Vagina (tissue), 2 donors: ENCODE measurements at regions not wholly inside any gene's neighbourhood (a gene's known extent, or its start where the extent isn't known, plus 50 kb on each side); places are given as distances from the start of the nearest gene placed in this dataset.

Experiments used
- CTCF ChIP-seq, 3 experiments: fragments of 450-650 bp in 2 of 3; fragments of 200-600 bp in 1 of 3; sonication (generic) in 1 of 3; IDR thresholded peaks; one replicate each; pipeline ENCODE4 v1.5.1; 2017 to 2019; ENCODE audit warnings: antibody characterized with exemption in 3 of 3, mild to moderate bottlenecking in 2 of 3, moderate library complexity in 2 of 3
- POLR2A ChIP-seq, 2 donors: fragments of 450-650 bp; IDR thresholded peaks; one replicate each; pipeline ENCODE4 v1.6.1; 2017; ENCODE audit warnings: antibody characterized with exemption in 2 of 2, mild to moderate bottlenecking in 2 of 2, moderate library complexity in 2 of 2
- POLR2AphosphoS5 ChIP-seq, 2 donors: sonication (generic); formaldehyde crosslinking; IDR thresholded peaks; one replicate each; pipeline ENCODE4 v1.9.0; 2017; ENCODE audit warnings: antibody characterized with exemption in 2 of 2, mild to moderate bottlenecking in 2 of 2, low read depth in 1 of 2; ENCODE audit not compliant: insufficient read depth in 1 of 2

GRCh38 chr3:80158332-80158731 lies 390.5 kb upstream of the ROBO1 start:
- no peak for TF ChIP-seq CTCF (IDR thresholded peaks at IDR 0.05)
- TF ChIP-seq POLR2A (IDR thresholded peaks at IDR 0.05): no peak
- TF ChIP-seq POLR2AphosphoS5 (IDR thresholded peaks at IDR 0.05; ENCODE audit: insufficient read depth in 1 of 2, low read depth in 1 of 2): no peak
